ENCODE measurements at regions not wholly inside any gene's neighbourhood (a gene's known extent, or its start where the extent isn't known, plus 50 kb on each side); places are given as distances from the start of the nearest gene placed in this dataset.

- Histone ChIP-seq H3K9me1 (replicated peaks; ENCODE audit: control insufficient read depth, extremely low read depth, insufficient read depth, low read length) (no peaks in the 10 kb centered on the region), H3K36me3 (ENCODE audit: control insufficient read depth in 2 of 2, extremely low read depth in 1 of 2, insufficient read depth in 2 of 2, low read length in 2 of 2) (no peaks in the 10 kb centered on the region), H3K4me2 (ENCODE audit: insufficient read depth, low read length) (no peak overlapping the region), H3K4me3 (replicated peaks in 1 of 3; ENCODE audit: insufficient read depth in 1 of 3, low read depth in 1 of 3, low read length in 3 of 3) (no peak overlapping the region), H3K9ac (replicated peaks; ENCODE audit: extremely low read depth, insufficient read depth, low read length) (no peak overlapping the region), H3K9me3 (replicated peaks; ENCODE audit: control insufficient read depth, insufficient read depth, low read length) (no peaks in the 10 kb centered on the region), H3K4me1 (ENCODE audit: control insufficient read depth, extremely low read depth, insufficient read depth, low read length) (peaks cover 13% of the 10 kb centered on the region), H2AFZ (ENCODE audit: low read depth, low read length) (no peak overlapping the region), H3K27ac (ENCODE audit: insufficient read depth, low read depth, low read length) (no peak overlapping the region), H4K20me1 (replicated peaks; ENCODE audit: control insufficient read depth, extremely low read depth, insufficient read depth, low read length) (no peaks in the 10 kb centered on the region), H3K79me2 (ENCODE audit: control insufficient read depth, insufficient read depth, low read length) (no peaks in the 10 kb centered on the region), H3K27me3 (ENCODE audit: control insufficient read depth in 2 of 2, insufficient read depth in 2 of 2, low read length in 2 of 2) (no peaks in the 10 kb centered on the region)
- dilution Hi-C loops (cut with MboI; ENCODE audit: extremely low pct_ligation_motif_present, low sequenced_read_pairs): no loop called here
- no TSS peak for BruUV-seq (replicated peaks)
- DNase-seq (ENCODE audit: low read depth, low spot score) (no peak), FAIRE-seq (no peak)
- ChIA-PET POLR2A (no interaction called here), CTCF (interaction anchor here (1.2 kb wide), 1 partner anchor 152 kb away, joined by 3 read pairs; no protein-coding TSS in a partner anchor)
- TF ChIP-seq MYC (IDR thresholded peaks at IDR 0.05; ENCODE audit: low read depth, low read length) (no peak), FOS (IDR thresholded peaks at IDR 0.05; ENCODE audit: borderline replicate concordance, insufficient read depth, low read length) (no peak), GATA2 (IDR thresholded peaks at IDR 0.05; ENCODE audit: insufficient read depth, insufficient read length, low read depth, low read length) (no peak), MAX (IDR thresholded peaks at IDR 0.05; ENCODE audit: insufficient read depth, insufficient read length) (no peak), POLR2A (IDR thresholded peaks at IDR 0.05; ENCODE audit: low read depth, low read length) (no peak), JUN (IDR thresholded peaks at IDR 0.05; ENCODE audit: borderline replicate concordance, insufficient read depth, insufficient read length, low read depth) (no peak), POLR2AphosphoS5 (IDR thresholded peaks at IDR 0.05; ENCODE audit: insufficient read depth, low read depth, low read length) (no peak)
- intact Hi-C loops (cut with micrococcal nuclease): loop anchor here (10.0 kb wide), 1 partner anchor 331 kb away; no protein-coding TSS in a partner anchor
These were observed 61.6 kb upstream of the SUCLG2 start for GRCh38 chr3:67715971-67716370.

DNA sequence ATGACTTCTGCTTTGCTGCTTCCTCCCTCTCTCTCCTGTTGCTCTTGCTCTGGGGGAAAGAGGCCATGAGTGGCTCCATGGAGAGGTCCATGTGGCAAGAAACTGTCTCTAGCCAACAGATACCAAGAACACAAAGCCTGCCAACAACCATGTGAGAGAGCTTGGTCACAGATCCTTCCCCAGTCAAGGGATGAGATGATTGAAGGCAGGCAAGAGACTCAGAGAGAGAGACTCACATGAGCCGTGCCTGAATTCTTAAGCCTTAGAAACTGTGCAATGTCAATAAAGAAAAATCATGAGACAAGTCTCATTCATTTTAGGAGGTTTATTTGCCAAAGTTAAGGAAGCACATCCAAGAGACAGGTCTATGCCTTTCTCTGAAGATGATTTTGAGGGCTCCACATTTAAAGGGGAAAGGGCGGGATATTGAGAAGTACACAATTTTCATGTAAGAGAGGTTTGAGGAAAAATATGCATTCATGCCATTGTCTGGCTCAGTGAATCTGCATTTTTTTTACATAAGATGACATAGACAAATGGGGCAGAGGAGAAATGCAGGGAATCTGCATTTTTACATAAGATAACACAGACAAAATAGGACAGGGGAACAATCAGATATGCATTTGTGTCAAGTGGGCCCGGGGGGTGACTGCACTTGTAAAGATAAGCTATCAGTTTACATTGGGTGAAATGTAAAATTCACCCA lies 59.5 kb upstream of the SUCLG2 start:
- no peak for TF ChIP-seq MYC (IDR thresholded peaks at IDR 0.05; ENCODE audit: low read depth, low read length)
- Histone ChIP-seq H4K20me1 (replicated peaks; ENCODE audit: control insufficient read depth, extremely low read depth, insufficient read depth, low read length) (no peaks in the 10 kb centered on the region), H3K79me2 (ENCODE audit: control insufficient read depth, insufficient read depth, low read length) (no peaks in the 10 kb centered on the region), H3K27me3 (ENCODE audit: control insufficient read depth in 2 of 2, insufficient read depth in 2 of 2, low read length in 2 of 2) (no peaks in the 10 kb centered on the region), H3K9me1 (replicated peaks; ENCODE audit: control insufficient read depth, extremely low read depth, insufficient read depth, low read length) (no peaks in the 10 kb centered on the region), H3K4me2 (ENCODE audit: insufficient read depth, low read length) (no peak overlapping the region), H3K27ac (ENCODE audit: insufficient read depth, low read depth, low read length) (no peak overlapping the region), H2AFZ (ENCODE audit: low read depth, low read length) (no peak overlapping the region), H3K9me3 (replicated peaks; ENCODE audit: control insufficient read depth, insufficient read depth, low read length) (no peaks in the 10 kb centered on the region), H3K4me1 (ENCODE audit: control insufficient read depth, extremely low read depth, insufficient read depth, low read length) (peaks cover 4% of the 10 kb centered on the region), H3K9ac (replicated peaks; ENCODE audit: extremely low read depth, insufficient read depth, low read length) (no peak overlapping the region), H3K36me3 (ENCODE audit: control insufficient read depth in 2 of 2, extremely low read depth in 1 of 2, insufficient read depth in 2 of 2, low read length in 2 of 2) (no peaks in the 10 kb centered on the region), H3K4me3 (replicated peaks in 1 of 3; ENCODE audit: insufficient read depth in 1 of 3, low read depth in 1 of 3, low read length in 3 of 3) (no peak overlapping the region)
- no TSS peak for BruUV-seq (replicated peaks)
- intact Hi-C loops (cut with micrococcal nuclease): loop anchor here (10.0 kb wide), 1 partner anchor 329 kb away; no protein-coding TSS in a partner anchor
- ChIA-PET POLR2A (interaction anchor here (0.7 kb wide), 1 partner anchor 19 kb away, joined by 3 read pairs; no protein-coding TSS in a partner anchor), CTCF (no interaction called here)
- dilution Hi-C loops (cut with MboI; ENCODE audit: extremely low pct_ligation_motif_present, low sequenced_read_pairs): no loop called here
- FAIRE-seq (no peak), DNase-seq (ENCODE audit: low read depth, low spot score) (no peak)

Measured in endothelial cell of umbilical vein (primary cell).